GM12878 (cell line): ENCODE measurements at regions not wholly inside any gene's neighbourhood (a gene's known extent, or its start where the extent isn't known, plus 50 kb on each side); places are given as distances from the start of the nearest gene placed in this dataset.

Source experiments
- ATAC-seq: fragments of 200-7000 bp; cut with Tn5 transposase; 3 replicates; pipeline ENCODE4 v1.9.1; 2020; ENCODE audit warnings: mild to moderate bottlenecking, moderate library complexity
- BruUV-seq: library from RNA; stranded (reverse); fragments of 400-500 nt; replicated peaks from 2 replicates; lab custom pipeline; 2021; lab: Mats Ljungman, UMichigan
- CTCF ChIA-PET: fragments of 300-600 bp; sonication (Branson Sonifier 250); formaldehyde crosslinking; extraction: SDS; loops from one replicate; lab custom pipeline; 2021; ENCODE audit warnings: inconsistent platforms; lab: Yijun Ruan, JAX
- POLR2A ChIA-PET: fragments of 350-600 bp; formaldehyde crosslinking; extraction: SDS; loops from one replicate; lab custom pipeline; 2021; ENCODE audit warnings: inconsistent platforms; lab: Charles Lee
- RAD21 ChIA-PET: fragments of 300-600 bp; sonication (Branson Sonifier 250); formaldehyde crosslinking; loops from one replicate; lab custom pipeline; 2023; ENCODE audit warnings: antibody characterized with exemption; ENCODE audit not compliant: unreplicated experiment; lab: Charles Lee
- SMC1A ChIA-PET: fragments of 300-600 bp; sonication (Branson Sonifier 250); formaldehyde crosslinking; loops from one replicate; lab custom pipeline; 2023; ENCODE audit not compliant: unreplicated experiment, uncharacterized antibody; lab: Charles Lee
- DNase-seq: peaks from one replicate; pipeline ENCODE4 v3.0.0-alpha.2; 2011; ENCODE audit warnings: low read depth, low spot score
- FAIRE-seq: peaks from 3 replicates; lab custom pipeline; 2011; peaks lifted over from hg19 to GRCh38; lab: Jason Lieb, UNC
- H2AFZ ChIP-seq: 2 replicates; pipeline ENCODE4 v1.6.0; 2011; ENCODE audit warnings: low read depth, low read length, control low read depth; ENCODE audit not compliant: control insufficient read depth
- H3K27ac ChIP-seq: 2 replicates; pipeline ENCODE4 v1.5.1; 2011; ENCODE audit warnings: control low read depth; ENCODE audit not compliant: control insufficient read depth, insufficient read depth
- H3K27me3 ChIP-seq, 2 experiments: replicated peaks in 1 of 2; 2 replicates each; pipeline versions ENCODE4 v1.6.0 to v1.6.1; 2011; ENCODE audit warnings: low read length in 1 of 2; ENCODE audit not compliant: control insufficient read depth in 2 of 2, insufficient read depth in 2 of 2
- H3K36me3 ChIP-seq, 2 experiments: 2 replicates each; pipeline ENCODE4 v1.5.1; 2011; ENCODE audit warnings: low read length in 1 of 2; ENCODE audit not compliant: control insufficient read depth in 2 of 2, insufficient read depth in 2 of 2
- H3K4me1 ChIP-seq: 2 replicates; pipeline ENCODE4 v1.6.1; 2011; ENCODE audit warnings: mild to moderate bottlenecking, low read length, moderate library complexity, mixed read lengths; ENCODE audit not compliant: control insufficient read depth, insufficient read depth
- H3K4me2 ChIP-seq: 2 replicates; pipeline ENCODE4 v1.6.0; 2011; ENCODE audit warnings: control low read depth; ENCODE audit not compliant: control insufficient read depth, insufficient read depth
- H3K4me3 ChIP-seq: fragments of 200-600 bp; sonication (generic); 2 replicates; pipeline ENCODE4 v1.5.1; 2016
- H3K79me2 ChIP-seq: 2 replicates; pipeline ENCODE4 v1.6.0; 2011; ENCODE audit warnings: low read length; ENCODE audit not compliant: control insufficient read depth, insufficient read depth
- H3K9ac ChIP-seq: 2 replicates; pipeline ENCODE4 v1.8.0; 2011; ENCODE audit warnings: low read length, control low read depth, mixed read lengths; ENCODE audit not compliant: control insufficient read depth, insufficient read depth
- H3K9me3 ChIP-seq: replicated peaks from 3 replicates; pipeline ENCODE4 v1.5.1; 2011; ENCODE audit warnings: mild to moderate bottlenecking, low read length; ENCODE audit not compliant: control insufficient read depth, insufficient read depth
- H4K20me1 ChIP-seq: 2 replicates; pipeline ENCODE4 v1.6.0; 2011; ENCODE audit not compliant: control insufficient read depth, insufficient read depth
- ATF7 ChIP-seq: fragments of 450-650 bp; IDR thresholded peaks from 2 replicates; pipeline ENCODE4 v1.6.1; 2016; ENCODE audit warnings: low read depth, mild to moderate bottlenecking
- EP300 ChIP-seq, 2 experiments: fragments of 150-350 bp in 1 of 2; IDR thresholded peaks; 2 replicates each; pipeline ENCODE4 v1.6.1; 2011 to 2012; ENCODE audit warnings: low read depth in 2 of 2, low read length in 2 of 2, borderline replicate concordance in 1 of 2, improper control_type of control experiment in 1 of 2, inconsistent platforms in 1 of 2; ENCODE audit not compliant: control insufficient read depth in 1 of 2
- ESRRA ChIP-seq: IDR thresholded peaks from 2 replicates; pipeline ENCODE4 v1.6.1; 2012; ENCODE audit warnings: mild to moderate bottlenecking, low read length, improper control_type of control experiment
- TCF12 ChIP-seq: IDR thresholded peaks from 2 replicates; pipeline ENCODE4 v1.6.1; 2011; ENCODE audit warnings: low read depth, mild to moderate bottlenecking, low read length
- WGBS: methylation state at CpG from one replicate; pipeline ENCODE4 v1.1.6; 2016; ENCODE audit warnings: low lambda C conversion rate; ENCODE audit not compliant: insufficient replicate concordance, insufficient coverage; ENCODE audit errors: missing lambda C conversion rate; 5-methylcytosine and 5-hydroxymethylcytosine counted together
- in situ Hi-C: fragments of 300-500 bp; cut with MboI; formaldehyde crosslinking; loops from 9 replicates; pipeline ENCODE4 v1.14.3; 2018; ENCODE audit warnings: mixed read lengths
- intact Hi-C: fragments of 100-400 bp; cut with micrococcal nuclease; formaldehyde crosslinking; loops from one replicate; pipeline ENCODE4 v1.14.2; 2022; ENCODE audit not compliant: unreplicated experiment
- TF ChIP-seq, protein P1 (sequence below): IDR thresholded peaks from 2 replicates; pipeline ENCODE4 v1.6.1; 2011; ENCODE audit warnings: borderline replicate concordance, low read depth, mild to moderate bottlenecking, moderate library complexity, mixed read lengths, low read length; ENCODE audit not compliant: insufficient read depth; ENCODE audit errors: extremely low read length

DNA sequence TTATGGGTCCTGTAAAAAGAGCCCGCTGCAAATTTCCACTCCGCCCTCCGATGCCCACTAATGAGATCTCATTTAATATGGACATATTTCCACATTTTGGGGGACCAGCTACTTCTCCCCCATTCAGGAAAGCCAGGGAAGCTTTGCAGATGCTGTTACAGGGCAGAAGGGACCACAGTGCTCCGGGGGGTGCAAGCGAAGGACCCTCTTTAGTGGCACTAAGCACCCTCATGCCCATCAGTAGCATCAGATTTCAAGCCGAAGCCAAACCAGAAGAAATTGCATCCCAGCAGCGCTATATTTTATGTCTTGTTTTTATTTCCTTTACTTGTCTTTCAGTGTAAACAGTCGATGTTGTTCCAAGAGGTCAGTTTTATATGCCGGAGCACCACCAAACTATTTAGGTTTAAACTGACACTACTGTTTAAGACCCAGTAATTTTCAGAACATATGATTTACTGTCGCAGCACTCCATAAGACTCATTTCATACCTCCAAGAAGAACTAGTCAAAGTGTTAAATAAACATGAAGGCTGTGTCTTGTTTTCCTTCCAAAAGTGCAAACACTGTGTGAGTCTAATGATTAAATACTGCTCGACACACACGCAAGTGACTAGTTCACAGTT, 122.2 kb upstream of the MGMT start:
- 64% methylated on average over 12 of the region's 12 CpGs for WGBS
- Histone ChIP-seq H3K4me3 (no peak overlapping the region), H3K4me2 (no peak overlapping the region), H3K79me2 (no peaks in the 10 kb centered on the region), H3K9me3 (no peaks in the 10 kb centered on the region), H4K20me1 (no peaks in the 10 kb centered on the region), H3K36me3 (no peaks in the 10 kb centered on the region), H3K4me1 (no peaks in the 10 kb centered on the region), H3K27ac (no peak overlapping the region), H3K27me3 (no peaks in the 10 kb centered on the region; a peak in 1 of 4 replicates), H2AFZ (no peak overlapping the region), H3K9ac (no peak overlapping the region)
- intact Hi-C loops (no loop called here), in situ Hi-C loops (no loop called here)
- ATAC-seq (no peak), FAIRE-seq (no peak), DNase-seq (no peak)
- ChIA-PET CTCF (no interaction called here), POLR2A (no interaction called here), RAD21 (no interaction called here), SMC1A (no interaction called here)
- no peak for TF ChIP-seq ATF7
- no peak for TF ChIP-seq EP300 (IDR thresholded peaks at IDR 0.05; ENCODE audit: borderline replicate concordance in 1 of 2, control insufficient read depth in 1 of 2, low read depth in 2 of 2, low read length in 2 of 2)
- BruUV-seq, result no TSS peak

- BruUV-seq, result no TSS peak
- RAD21 ChIA-PET, result no interaction called here
- Histone ChIP-seq H3K4me1 (no peaks in the 10 kb centered on the region), H3K79me2 (no peaks in the 10 kb centered on the region), H4K20me1 (no peaks in the 10 kb centered on the region), H2AFZ (no peak overlapping the region), H3K4me3 (no peak overlapping the region), H3K9me3 (no peaks in the 10 kb centered on the region), H3K27me3 (no peaks in the 10 kb centered on the region; a peak in 1 of 4 replicates), H3K9ac (no peak overlapping the region), H3K27ac (no peak overlapping the region), H3K36me3 (no peaks in the 10 kb centered on the region), H3K4me2 (no peak overlapping the region)
- 0% methylated on average over 2 of the region's 2 CpGs for WGBS
- CTCF ChIA-PET, result no interaction called here
- in situ Hi-C loops (no loop called here), intact Hi-C loops (no loop called here)
- ATAC-seq (no peak), FAIRE-seq (no peak), DNase-seq (no peak)
- SMC1A ChIA-PET, result no interaction called here
- TF ChIP-seq TCF12 (no peak), ESRRA (no peak)
- TF ChIP-seq, protein P1, sequence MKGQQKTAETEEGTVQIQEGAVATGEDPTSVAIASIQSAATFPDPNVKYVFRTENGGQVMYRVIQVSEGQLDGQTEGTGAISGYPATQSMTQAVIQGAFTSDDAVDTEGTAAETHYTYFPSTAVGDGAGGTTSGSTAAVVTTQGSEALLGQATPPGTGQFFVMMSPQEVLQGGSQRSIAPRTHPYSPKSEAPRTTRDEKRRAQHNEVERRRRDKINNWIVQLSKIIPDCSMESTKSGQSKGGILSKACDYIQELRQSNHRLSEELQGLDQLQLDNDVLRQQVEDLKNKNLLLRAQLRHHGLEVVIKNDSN, result no peak
- POLR2A ChIA-PET, result no interaction called here
Measured at GRCh38 chr10:129345763-129346162, 121.3 kb upstream of the MGMT start.
